MM.1S (cell line): ENCODE measurements at regions not wholly inside any gene's neighbourhood (a gene's known extent, or its start where the extent isn't known, plus 50 kb on each side); places are given as distances from the start of the nearest gene placed in this dataset.

Experiments used
- EZH2phosphoT487 ChIP-seq: fragments of 300-600 bp; sonication (generic); IDR thresholded peaks from 2 replicates; pipeline ENCODE4 v1.6.1; 2018; ENCODE audit warnings: antibody characterized with exemption, low read length
- TF ChIP-seq, protein P1 (sequence below): fragments of 300-600 bp; sonication (generic); IDR thresholded peaks from 2 replicates; pipeline ENCODE4 v1.5.1; 2016; ENCODE audit warnings: antibody characterized with exemption, low read length, mixed read lengths

DNA sequence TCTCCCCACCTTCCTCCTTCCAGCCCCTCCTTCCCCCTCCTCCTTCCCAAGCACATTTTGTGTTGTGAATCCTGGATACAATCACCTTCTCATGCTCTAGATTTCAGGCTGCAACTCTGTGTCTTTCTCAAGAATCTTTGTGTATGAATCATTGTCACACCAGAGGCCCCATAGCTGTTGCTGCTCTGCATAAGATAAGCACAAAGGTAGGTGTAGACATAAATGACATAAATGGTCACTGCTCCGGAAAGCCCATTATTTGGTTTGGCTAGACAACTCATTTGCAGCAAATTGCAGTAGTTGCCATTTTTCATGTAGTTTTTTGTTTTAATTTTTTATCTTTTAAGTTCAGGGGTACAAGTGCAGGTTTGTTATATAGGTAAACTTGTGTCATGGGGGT is 216.3 kb upstream of the NRP1 start:
- TF ChIP-seq, protein P1, sequence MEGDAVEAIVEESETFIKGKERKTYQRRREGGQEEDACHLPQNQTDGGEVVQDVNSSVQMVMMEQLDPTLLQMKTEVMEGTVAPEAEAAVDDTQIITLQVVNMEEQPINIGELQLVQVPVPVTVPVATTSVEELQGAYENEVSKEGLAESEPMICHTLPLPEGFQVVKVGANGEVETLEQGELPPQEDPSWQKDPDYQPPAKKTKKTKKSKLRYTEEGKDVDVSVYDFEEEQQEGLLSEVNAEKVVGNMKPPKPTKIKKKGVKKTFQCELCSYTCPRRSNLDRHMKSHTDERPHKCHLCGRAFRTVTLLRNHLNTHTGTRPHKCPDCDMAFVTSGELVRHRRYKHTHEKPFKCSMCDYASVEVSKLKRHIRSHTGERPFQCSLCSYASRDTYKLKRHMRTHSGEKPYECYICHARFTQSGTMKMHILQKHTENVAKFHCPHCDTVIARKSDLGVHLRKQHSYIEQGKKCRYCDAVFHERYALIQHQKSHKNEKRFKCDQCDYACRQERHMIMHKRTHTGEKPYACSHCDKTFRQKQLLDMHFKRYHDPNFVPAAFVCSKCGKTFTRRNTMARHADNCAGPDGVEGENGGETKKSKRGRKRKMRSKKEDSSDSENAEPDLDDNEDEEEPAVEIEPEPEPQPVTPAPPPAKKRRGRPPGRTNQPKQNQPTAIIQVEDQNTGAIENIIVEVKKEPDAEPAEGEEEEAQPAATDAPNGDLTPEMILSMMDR = no peak
- no peak for TF ChIP-seq EZH2phosphoT487
